ENCODE measurements at regions not wholly inside any gene's neighbourhood (a gene's known extent, or its start where the extent isn't known, plus 50 kb on each side); places are given as distances from the start of the nearest gene placed in this dataset.

GRCh38 chr2:133970641-133971040, 283.2 kb upstream of the MGAT5 start:
- H3K4me2 ChIP-seq (ENCODE audit: insufficient read depth, low read length) = no peak overlapping the region
- 0% methylated on average over 6 of the region's 6 CpGs for WGBS (ENCODE audit: insufficient coverage, low coverage, missing lambda C conversion rate)
- no peaks in the 10 kb centered on the region for H3K9me3 ChIP-seq (replicated peaks; ENCODE audit: control insufficient read depth, insufficient read depth, low read depth, low read length)
- TF ChIP-seq, protein P1, sequence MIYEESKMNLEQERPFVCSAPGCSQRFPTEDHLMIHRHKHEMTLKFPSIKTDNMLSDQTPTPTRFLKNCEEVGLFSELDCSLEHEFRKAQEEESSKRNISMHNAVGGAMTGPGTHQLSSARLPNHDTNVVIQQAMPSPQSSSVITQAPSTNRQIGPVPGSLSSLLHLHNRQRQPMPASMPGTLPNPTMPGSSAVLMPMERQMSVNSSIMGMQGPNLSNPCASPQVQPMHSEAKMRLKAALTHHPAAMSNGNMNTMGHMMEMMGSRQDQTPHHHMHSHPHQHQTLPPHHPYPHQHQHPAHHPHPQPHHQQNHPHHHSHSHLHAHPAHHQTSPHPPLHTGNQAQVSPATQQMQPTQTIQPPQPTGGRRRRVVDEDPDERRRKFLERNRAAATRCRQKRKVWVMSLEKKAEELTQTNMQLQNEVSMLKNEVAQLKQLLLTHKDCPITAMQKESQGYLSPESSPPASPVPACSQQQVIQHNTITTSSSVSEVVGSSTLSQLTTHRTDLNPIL (CRISPR knock-in tag; IDR thresholded peaks at IDR 0.05) = no peak
- TF ChIP-seq RFX7 (CRISPR knock-in tag; IDR thresholded peaks at IDR 0.05) (no peak), ZKSCAN3 (CRISPR knock-in tag; IDR thresholded peaks at IDR 0.05) (no peak), SMARCA4 (IDR thresholded peaks at IDR 0.05) (no peak)
- no peak overlapping the region for H2AFZ ChIP-seq (ENCODE audit: low read depth, low read length)
- no peak overlapping the region for H3K9ac ChIP-seq (ENCODE audit: insufficient read depth in 1 of 2, low read depth in 2 of 2, low read length in 2 of 2)
- no peak overlapping the region for H3K4me3 ChIP-seq
- no peaks in the 10 kb centered on the region; the same call in 1 of the 2 replicates for H4K20me1 ChIP-seq (replicated peaks; ENCODE audit: control insufficient read depth, insufficient read depth, low read length)
- H3K27ac ChIP-seq (ENCODE audit: extremely low read depth, low read depth, low read length) = no peak overlapping the region
- peaks cover 0 to 5% of the 10 kb centered on the region in 2 experiments; a peak in 3 of 5 replicates for H3K27me3 ChIP-seq (ENCODE audit: control insufficient read depth in 2 of 2, insufficient read depth in 2 of 2, low read length in 2 of 2)
- ATAC-seq (no peak), DNase-seq (ENCODE audit: extremely low read depth in 1 of 4, low spot score in 3 of 4) (no peak), FAIRE-seq (no peak)
- POLR2A ChIA-PET = no interaction called here
- H3K36me3 ChIP-seq (ENCODE audit: control insufficient read depth, insufficient read depth, low read length) = no peaks in the 10 kb centered on the region
- BruUV-seq (replicated peaks) = no TSS peak
- CTCF ChIA-PET (ENCODE audit: low intra/inter-chr PET ratio) = no interaction called here
- intact Hi-C loops (cut with micrococcal nuclease) = no loop called here
- no peaks in the 10 kb centered on the region for H3K9me1 ChIP-seq (ENCODE audit: control insufficient read depth, insufficient read depth, low read length)
- in situ Hi-C loops (cut with MboI) = no loop called here
- H3K4me1 ChIP-seq (replicated peaks in 1 of 2; ENCODE audit: control insufficient read depth in 2 of 2, insufficient read depth in 2 of 2, low read length in 2 of 2) = no peaks in the 10 kb centered on the region
- no peaks in the 10 kb centered on the region for H3K79me2 ChIP-seq (ENCODE audit: control insufficient read depth, insufficient read depth, low read length)

DNA sequence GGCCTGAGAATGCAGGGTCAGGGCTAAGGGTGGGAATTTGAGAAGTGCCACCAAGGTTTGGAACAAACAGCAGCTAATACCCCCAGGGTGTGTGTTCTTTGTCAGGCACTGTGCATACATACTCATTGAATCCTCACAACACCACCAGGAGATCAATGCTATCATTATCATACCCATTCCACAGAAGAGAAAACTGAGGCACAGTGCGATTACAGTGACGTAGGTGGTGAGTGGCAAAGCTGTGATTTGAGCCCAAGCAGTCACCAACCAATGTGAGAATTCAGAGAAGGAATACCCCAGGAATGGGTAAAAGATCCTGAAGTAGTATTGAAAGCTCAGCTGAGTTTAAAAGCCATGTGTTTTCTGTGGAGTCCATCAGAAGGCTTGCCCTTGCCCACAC, 281.6 kb upstream of the MGAT5 start:
- BruUV-seq (replicated peaks) = no TSS peak
- no peak for DNase-seq (ENCODE audit: extremely low read depth in 1 of 4, low spot score in 3 of 4)
- CTCF ChIA-PET (ENCODE audit: low intra/inter-chr PET ratio) = no interaction called here
- ATAC-seq = no peak
- peak; percentile 84 for TF ChIP-seq RBM25 (IDR thresholded peaks at IDR 0.05; ENCODE audit: low read depth, low read length, severe bottlenecking)
- no peak for TF ChIP-seq AFF1 (IDR thresholded peaks at IDR 0.05; ENCODE audit: low read depth in 1 of 2, partially characterized antibody in 2 of 2)
- H3K4me3 ChIP-seq = no peak overlapping the region
- H3K9me1 ChIP-seq (ENCODE audit: control insufficient read depth, insufficient read depth, low read length) = no peaks in the 10 kb centered on the region
- no peaks in the 10 kb centered on the region for H3K9me3 ChIP-seq (replicated peaks; ENCODE audit: control insufficient read depth, insufficient read depth, low read depth, low read length)
- H3K36me3 ChIP-seq (ENCODE audit: control insufficient read depth, insufficient read depth, low read length) = no peaks in the 10 kb centered on the region
- H2AFZ ChIP-seq (ENCODE audit: low read depth, low read length) = no peak overlapping the region
- no peaks in the 10 kb centered on the region for H3K79me2 ChIP-seq (ENCODE audit: control insufficient read depth, insufficient read depth, low read length)
- H3K4me2 ChIP-seq (ENCODE audit: insufficient read depth, low read length) = no peak overlapping the region
- no peaks in the 10 kb centered on the region for H4K20me1 ChIP-seq (replicated peaks; ENCODE audit: control insufficient read depth, insufficient read depth, low read length)
- no peak overlapping the region for H3K27ac ChIP-seq (ENCODE audit: extremely low read depth, low read depth, low read length)
- H3K27me3 ChIP-seq (ENCODE audit: control insufficient read depth in 2 of 2, insufficient read depth in 2 of 2, low read length in 2 of 2) = peaks cover 0 to 5% of the 10 kb centered on the region in 2 experiments; a peak in 3 of 5 replicates
- H3K9ac ChIP-seq (ENCODE audit: insufficient read depth in 1 of 2, low read depth in 2 of 2, low read length in 2 of 2) = no peak overlapping the region
- WGBS (ENCODE audit: insufficient coverage, low coverage, missing lambda C conversion rate) = 0% methylated on average over 2 of the region's 2 CpGs
- no peak for FAIRE-seq
- POLR2A ChIA-PET = no interaction called here
- intact Hi-C loops (cut with micrococcal nuclease) (no loop called here), in situ Hi-C loops (cut with MboI) (no loop called here)
- no peaks in the 10 kb centered on the region for H3K4me1 ChIP-seq (replicated peaks in 1 of 2; ENCODE audit: control insufficient read depth in 2 of 2, insufficient read depth in 2 of 2, low read length in 2 of 2)
